Uterus (tissue), 3 donors: ENCODE measurements at regions not wholly inside any gene's neighbourhood (a gene's known extent, or its start where the extent isn't known, plus 50 kb on each side); places are given as distances from the start of the nearest gene placed in this dataset.

Experiments used
- DNase-seq, 2 donors: peaks; one replicate each; pipeline ENCODE4 v3.0.0-alpha.2; 2019 to 2020
- H3K27ac ChIP-seq, 2 donors: fragments of 200-600 bp; sonication (generic); 1 replicate in 1 of 2; 2 replicates in 1 of 2; pipeline ENCODE4 v1.5.1; 2016 to 2018
- H3K27me3 ChIP-seq, 2 donors: fragments of 200-600 bp; sonication (generic); one replicate each; pipeline ENCODE4 v1.5.1; 2018 to 2019; ENCODE audit warnings: control low read depth in 1 of 2
- H3K36me3 ChIP-seq, 2 donors: fragments of 200-600 bp; sonication (generic); one replicate each; pipeline ENCODE4 v1.5.1; 2019; ENCODE audit warnings: control low read depth in 1 of 2
- H3K4me1 ChIP-seq, 2 donors: fragments of 200-600 bp; sonication (generic); one replicate each; pipeline ENCODE4 v1.5.1; 2018 to 2019; ENCODE audit warnings: control low read depth in 1 of 2
- H3K4me3 ChIP-seq, 2 donors: fragments of 200-600 bp; sonication (generic); 1 replicate in 1 of 2; 2 replicates in 1 of 2; pipeline ENCODE4 v1.5.1; 2018 to 2019; ENCODE audit warnings: mild to moderate bottlenecking in 1 of 2
- H3K9me3 ChIP-seq, 2 donors: fragments of 200-600 bp; sonication (generic); one replicate each; pipeline ENCODE4 v1.5.1; 2019; ENCODE audit warnings: control low read depth in 1 of 2
- CTCF ChIP-seq, 4 experiments: fragments of 200-600 bp in 2 of 4; fragments of 450-650 bp in 2 of 4; sonication (generic) in 2 of 4; IDR thresholded peaks; one replicate each; pipeline ENCODE4 v1.5.1; 2016 to 2019; ENCODE audit warnings: antibody characterized with exemption in 4 of 4, mild to moderate bottlenecking in 2 of 4, moderate library complexity in 1 of 4
- POLR2A ChIP-seq, 2 donors: fragments of 450-650 bp; IDR thresholded peaks; one replicate each; pipeline ENCODE4 v1.6.1; 2016; ENCODE audit warnings: antibody characterized with exemption in 2 of 2, mild to moderate bottlenecking in 1 of 2, moderate library complexity in 1 of 2
- intact Hi-C: fragments of 100-400 bp; cut with DNase I; formaldehyde crosslinking; loops from one replicate; pipeline ENCODE4 v1.15.1; 2023; ENCODE audit warnings: low total_unique reads
- donor health status: DM: yes; HTN: yes; CAD: no.

GRCh38 chr19:31146015-31146414 lies 203.2 kb downstream of the TSHZ3 start:
- TF ChIP-seq CTCF (IDR thresholded peaks at IDR 0.05) (no peak), POLR2A (IDR thresholded peaks at IDR 0.05) (no peak)
- Histone ChIP-seq H3K27me3 (no peaks in the 10 kb centered on the region), H3K36me3 (no peaks in the 10 kb centered on the region), H3K9me3 (no peaks in the 10 kb centered on the region), H3K27ac (no peak overlapping the region), H3K4me3 (no peak overlapping the region), H3K4me1 (no peaks in the 10 kb centered on the region)
- intact Hi-C loops = no loop called here
- no peak for DNase-seq

GRCh38 chr19:31145007-31145406 lies 204.2 kb downstream of the TSHZ3 start:
- Histone ChIP-seq H3K36me3 (no peaks in the 10 kb centered on the region), H3K9me3 (no peaks in the 10 kb centered on the region), H3K27me3 (no peaks in the 10 kb centered on the region), H3K4me1 (no peaks in the 10 kb centered on the region), H3K4me3 (no peak overlapping the region), H3K27ac (no peak overlapping the region)
- DNase-seq = no peak
- intact Hi-C loops = no loop called here
- TF ChIP-seq POLR2A (IDR thresholded peaks at IDR 0.05) (no peak), CTCF (IDR thresholded peaks at IDR 0.05) (no peak)

DNA sequence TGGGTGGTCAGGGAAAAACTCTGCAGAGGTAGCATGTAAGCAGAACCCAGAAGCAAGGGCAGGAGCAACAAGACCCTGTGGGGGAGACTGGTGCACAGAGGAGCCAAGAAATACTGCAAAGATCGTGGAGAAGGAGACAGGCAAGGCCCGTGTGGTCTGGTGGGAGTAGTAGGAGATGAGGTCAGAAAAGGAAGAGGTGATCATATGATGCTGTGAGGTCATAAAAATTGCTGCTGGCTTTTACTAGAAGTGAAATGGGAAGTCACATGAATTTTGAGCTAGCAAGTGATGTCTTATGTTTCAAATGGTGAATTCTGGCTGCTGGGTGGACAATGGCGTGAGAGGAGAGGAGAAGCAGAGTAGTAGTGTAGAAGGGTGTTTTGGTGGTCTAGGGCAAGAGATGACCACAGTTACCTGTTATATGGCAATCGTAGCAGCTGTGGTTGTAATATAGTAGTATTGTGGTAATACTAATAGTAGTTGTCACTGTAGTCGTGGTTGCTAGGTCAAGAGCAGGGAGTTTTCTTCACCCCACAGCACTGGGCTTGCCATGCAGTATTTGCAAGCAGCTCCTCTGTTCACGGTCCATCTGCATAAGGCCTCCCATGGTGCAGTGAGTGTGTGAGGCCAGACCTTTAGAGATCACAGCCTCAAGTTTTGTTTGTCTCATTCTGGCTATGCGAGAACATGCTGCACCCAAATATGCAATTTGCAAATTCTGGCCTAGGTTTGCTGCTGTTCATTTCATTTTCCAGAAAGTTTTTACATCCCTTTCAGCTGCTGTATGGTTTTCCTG lies 205.0 kb downstream of the TSHZ3 start:
- H3K4me3 ChIP-seq = no peak overlapping the region
- no peak overlapping the region for H3K27ac ChIP-seq
- intact Hi-C loops = no loop called here
- H3K36me3 ChIP-seq = no peaks in the 10 kb centered on the region
- H3K9me3 ChIP-seq = no peaks in the 10 kb centered on the region
- DNase-seq = no peak
- TF ChIP-seq POLR2A (IDR thresholded peaks at IDR 0.05) (no peak), CTCF (IDR thresholded peaks at IDR 0.05) (no peak)
- no peaks in the 10 kb centered on the region for H3K4me1 ChIP-seq
- no peaks in the 10 kb centered on the region for H3K27me3 ChIP-seq

DNA sequence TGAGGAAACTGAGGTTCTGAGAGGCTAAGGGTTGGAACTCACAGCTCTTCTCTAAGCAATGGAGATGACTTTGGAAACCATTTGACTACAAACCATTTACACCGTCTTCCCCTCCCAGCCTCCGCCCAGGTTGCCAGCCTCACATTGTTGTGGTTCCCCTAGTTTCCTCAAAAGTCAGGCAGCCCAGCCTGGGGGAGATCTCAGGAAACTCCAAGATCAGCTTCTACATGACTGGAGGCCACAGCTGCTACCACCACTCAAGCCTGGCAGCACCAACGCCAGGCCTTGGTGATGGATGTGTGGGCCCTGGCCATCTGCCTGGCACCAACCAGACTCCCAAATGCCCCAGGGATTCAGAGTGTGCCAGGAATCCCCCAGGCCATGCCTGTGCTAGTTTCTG lies 207.9 kb downstream of the TSHZ3 start:
- Histone ChIP-seq H3K36me3 (no peaks in the 10 kb centered on the region), H3K4me1 (no peaks in the 10 kb centered on the region), H3K9me3 (no peaks in the 10 kb centered on the region), H3K4me3 (no peak overlapping the region), H3K27me3 (no peaks in the 10 kb centered on the region), H3K27ac (no peak overlapping the region)
- intact Hi-C loops = no loop called here
- no peak for DNase-seq
- TF ChIP-seq POLR2A (IDR thresholded peaks at IDR 0.05) = no peak
- no peak for TF ChIP-seq CTCF (IDR thresholded peaks at IDR 0.05)

DNA sequence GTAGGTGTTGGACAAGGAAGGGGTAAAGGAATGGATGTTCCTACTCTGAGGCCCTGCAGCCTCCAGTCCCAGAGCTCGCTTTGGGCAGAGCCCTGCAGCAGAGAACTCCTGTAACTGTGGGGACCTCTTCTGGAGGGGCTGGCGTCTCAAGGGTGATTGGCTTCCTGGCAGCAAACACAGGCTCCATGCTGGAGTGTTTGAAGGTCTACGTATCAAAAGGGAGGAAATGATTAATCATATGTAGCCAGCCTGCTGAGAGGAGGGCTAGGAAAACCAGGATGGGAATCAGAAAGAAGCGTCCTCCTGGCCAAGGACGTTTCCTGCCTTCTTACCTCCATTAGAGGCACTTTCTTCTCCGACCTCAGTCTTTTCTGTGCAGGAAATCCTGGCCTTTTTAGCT lies 208.5 kb downstream of the TSHZ3 start:
- no peak for DNase-seq
- intact Hi-C loops = no loop called here
- TF ChIP-seq POLR2A (IDR thresholded peaks at IDR 0.05) = no peak
- TF ChIP-seq CTCF (IDR thresholded peaks at IDR 0.05) = no peak
- H3K9me3 ChIP-seq = no peaks in the 10 kb centered on the region
- no peaks in the 10 kb centered on the region for H3K36me3 ChIP-seq
- H3K4me3 ChIP-seq = no peak overlapping the region
- no peak overlapping the region for H3K27ac ChIP-seq
- H3K4me1 ChIP-seq = no peaks in the 10 kb centered on the region
- H3K27me3 ChIP-seq = no peaks in the 10 kb centered on the region
